Mucosa of gallbladder (tissue), 1 donor: ENCODE measurements at regions not wholly inside any gene's neighbourhood (a gene's known extent, or its start where the extent isn't known, plus 50 kb on each side); places are given as distances from the start of the nearest gene placed in this dataset.
"Not testable (repeated sequence)": the region's sequence is repeated elsewhere in the genome, so short reads cannot be mapped to it uniquely, and the experiment has no call there.

Experiments used
- DNase-seq: peaks from one replicate; pipeline ENCODE4 v3.0.0-alpha.2; 2020; ENCODE audit warnings: low spot score
- donor health status: DM: no; HTN: no; CAD: no.

DNA sequence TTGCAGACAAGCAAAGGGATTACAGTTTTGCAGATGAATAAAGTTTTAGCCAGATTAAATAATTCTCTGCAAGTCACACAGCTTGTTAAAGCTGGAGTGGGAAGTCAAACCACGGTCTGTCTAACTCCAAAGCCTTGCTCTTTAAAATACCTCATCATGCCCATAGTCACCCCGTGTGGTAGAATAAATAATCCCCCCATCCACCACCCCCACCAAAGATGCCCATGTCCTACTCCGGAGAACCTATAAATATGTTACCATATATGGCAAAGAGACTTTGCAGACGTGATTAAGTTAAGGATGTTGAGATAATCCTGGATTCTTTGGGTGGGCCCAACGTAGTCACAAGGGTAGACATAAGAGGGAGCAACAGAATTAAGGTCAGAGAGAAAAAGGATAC is 118.7 kb downstream of the BEND2 start:
- no peak for DNase-seq

DNA sequence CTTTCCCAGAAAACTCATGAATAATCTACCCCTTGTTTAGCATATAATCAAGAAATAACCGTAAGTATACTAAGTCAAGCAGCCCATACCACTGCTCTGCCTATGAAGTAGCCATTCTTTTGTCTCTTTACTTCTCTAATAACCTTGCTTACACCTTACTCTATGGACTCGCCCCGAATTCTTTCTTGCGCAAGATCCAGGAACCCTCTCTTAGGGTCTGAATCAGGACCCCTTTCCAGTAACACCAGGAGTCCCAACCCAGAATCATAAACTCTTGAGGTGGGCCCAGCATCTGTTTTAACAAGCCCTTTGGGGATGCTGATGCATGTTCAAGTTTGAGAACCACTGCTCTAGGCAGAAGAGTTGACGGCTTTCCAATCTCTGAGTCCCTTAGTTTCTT is 119.6 kb downstream of the BEND2 start:
- DNase-seq: no peak

DNA sequence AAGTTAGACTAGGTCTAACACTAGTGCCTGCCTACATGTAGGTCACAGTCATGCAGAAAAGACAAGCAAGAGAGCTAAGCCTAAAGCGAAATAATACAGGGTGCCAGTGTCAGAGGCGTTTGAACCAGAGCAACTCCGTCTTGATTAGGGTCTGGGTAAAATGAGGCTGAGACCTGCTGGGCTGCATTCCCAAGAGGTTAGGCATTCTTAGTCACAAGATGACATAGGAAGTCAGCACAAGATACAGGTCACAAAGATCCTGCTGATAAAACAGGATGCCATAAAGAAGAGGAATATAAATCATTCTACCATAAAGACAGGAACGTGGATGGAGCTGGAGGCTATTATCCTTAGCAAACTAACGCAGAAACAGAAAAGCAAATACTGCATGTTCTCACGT is 120.9 kb downstream of the BEND2 start:
- no peak for DNase-seq

DNA sequence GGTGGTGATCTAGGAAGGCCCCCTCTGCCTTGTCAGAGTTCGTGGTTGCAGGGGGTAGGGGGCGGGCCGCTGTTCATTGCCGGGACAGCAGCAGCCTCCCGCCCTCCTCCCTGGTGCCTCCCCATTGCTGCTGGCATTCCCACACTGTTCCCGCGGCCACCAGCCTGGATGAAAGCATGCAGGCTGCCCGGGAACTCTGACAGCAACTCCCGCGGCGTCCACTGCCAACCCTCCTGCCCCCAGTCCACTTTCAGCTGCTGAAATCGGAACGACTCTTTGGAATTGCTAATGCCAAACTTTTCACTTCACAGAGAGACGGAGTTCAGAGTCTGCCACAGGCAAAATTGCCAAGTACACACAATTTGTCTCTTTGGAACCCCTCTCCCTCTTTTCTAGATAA is 121.9 kb downstream of the BEND2 start:
- DNase-seq: no peak

DNA sequence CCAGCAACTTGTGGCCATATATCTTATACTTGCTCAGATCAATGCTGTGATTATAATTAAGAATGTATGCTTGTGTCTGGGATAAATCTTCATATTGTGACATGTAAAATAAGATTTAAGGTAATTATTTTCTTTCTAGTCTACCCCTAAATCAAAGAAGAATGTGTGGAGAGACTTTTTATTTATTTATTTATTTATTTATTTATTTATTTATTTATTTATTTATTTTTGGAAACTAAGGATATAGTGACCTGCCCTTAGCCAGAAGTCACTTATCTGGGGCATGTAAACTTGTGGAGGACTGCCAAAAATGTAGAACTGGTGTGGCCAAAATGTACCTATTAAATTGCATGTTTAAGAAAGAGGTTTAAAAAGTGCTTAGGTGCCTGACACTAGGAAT is 144.3 kb downstream of the BEND2 start:
- no peak for DNase-seq

DNA sequence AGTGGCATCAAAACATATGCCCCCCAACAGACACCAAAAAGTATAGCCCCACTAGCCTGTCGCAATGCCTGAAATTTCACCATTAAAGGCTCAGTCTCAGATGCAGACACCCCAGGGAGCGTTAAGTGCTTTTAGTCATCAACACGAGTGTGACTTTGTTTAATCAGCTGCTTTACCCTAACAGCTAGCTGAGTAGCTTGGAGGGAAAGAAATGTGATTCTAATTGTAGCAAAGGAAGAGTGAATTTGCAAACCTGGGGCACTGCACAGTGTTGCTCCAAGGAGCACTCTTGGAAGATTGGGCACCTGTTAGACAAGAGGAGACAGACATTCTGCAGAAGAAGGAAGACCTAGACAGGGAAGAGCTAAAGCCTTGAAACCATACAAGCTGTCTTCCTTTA is 145.1 kb downstream of the BEND2 start:
- no peak for DNase-seq

DNA sequence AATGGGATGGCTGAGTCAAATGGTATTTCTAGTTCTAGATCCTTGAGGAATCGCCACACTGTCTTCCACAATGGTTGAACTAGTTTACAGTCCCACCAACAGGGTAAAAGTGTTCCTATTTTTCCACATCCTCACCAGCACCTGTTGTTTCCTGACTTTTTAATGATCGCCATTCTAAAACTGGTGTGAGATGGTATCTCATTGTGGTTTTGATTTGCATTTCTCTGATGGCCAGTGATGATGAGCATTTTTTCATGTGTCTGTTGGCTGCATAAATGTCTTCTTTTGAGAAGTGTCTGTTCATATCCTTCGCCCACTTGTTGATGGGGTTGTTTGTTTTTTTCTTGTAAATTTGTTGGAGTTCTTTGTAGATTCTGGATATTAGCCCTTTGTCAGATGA is 152.6 kb downstream of the BEND2 start:
- not testable (repeated sequence) for DNase-seq

DNA sequence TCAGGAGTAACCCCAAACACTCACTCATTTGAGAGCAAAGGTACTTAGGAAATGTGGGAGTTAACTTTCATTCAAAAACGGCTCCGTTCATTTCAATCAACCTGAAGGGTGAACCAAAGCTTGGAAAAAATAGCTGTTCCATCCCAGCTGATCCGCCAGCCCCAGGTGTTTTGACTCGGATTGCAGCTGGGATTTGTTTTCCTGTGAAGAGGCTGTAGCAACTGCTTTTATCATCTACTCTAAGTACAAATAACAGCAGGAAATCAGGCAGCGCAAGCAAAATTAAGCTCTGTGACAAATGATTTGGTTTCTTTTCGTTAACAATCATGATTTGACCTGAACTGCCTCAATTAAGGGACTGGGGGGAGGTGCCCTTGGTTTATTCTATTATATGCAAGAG is 154.7 kb downstream of the BEND2 start:
- DNase-seq: no peak

DNA sequence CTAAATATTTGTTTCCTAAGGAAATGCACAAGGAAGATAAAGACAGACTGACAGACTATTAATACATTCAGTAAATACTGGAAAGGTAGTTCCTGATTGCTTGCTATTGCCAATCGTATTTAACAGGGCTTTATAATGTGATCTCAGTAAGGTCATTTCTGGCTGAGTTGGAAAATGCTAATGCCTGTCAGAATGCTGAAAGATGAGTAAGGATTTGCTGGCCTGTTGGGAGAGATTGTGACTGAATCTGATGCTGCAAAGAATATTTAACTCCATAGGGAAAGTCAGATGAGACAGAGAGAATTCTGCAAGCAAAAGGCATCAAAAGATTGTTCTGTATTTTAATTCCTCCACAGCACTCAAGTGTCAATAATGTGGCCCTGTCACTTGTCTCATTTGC is 169.0 kb downstream of the BEND2 start:
- no peak for DNase-seq

DNA sequence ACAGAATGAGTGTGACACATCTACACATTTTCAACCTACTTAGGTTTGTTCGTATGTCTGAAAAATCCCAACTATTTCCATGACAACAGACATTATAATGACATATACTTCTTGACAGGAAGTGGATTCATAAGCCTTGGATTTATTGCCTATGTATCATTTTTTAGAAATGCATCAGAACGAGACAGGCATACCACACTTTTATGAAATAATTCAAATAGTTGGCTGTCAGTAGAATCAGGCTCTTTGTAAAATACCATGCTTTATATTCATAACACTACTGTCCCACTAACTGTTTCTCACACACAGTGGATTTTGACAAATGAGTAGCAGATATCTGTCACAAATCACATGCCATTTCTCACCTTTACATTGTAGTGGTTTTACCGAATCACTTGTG is 173.2 kb downstream of the BEND2 start:
- DNase-seq: no peak

DNA sequence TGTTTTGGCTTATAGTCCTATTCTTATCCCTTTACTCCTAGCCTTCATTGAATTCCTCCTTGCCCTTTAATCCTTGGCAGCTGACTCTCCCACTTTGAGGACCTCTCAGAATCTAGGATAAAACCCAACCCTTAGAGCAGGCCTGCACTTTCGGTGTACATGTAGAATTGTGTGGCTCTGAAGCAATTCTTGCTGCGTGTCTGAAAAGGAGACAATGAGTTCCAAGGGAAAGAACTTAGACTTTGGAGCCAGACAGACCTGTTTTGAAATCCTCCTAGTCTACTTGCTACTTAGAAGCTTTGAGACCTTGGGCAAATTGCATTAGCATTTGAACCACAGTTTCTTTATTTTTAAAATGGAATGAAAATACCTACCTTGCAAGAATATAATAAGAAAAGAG is 175.2 kb downstream of the BEND2 start:
- no peak for DNase-seq

DNA sequence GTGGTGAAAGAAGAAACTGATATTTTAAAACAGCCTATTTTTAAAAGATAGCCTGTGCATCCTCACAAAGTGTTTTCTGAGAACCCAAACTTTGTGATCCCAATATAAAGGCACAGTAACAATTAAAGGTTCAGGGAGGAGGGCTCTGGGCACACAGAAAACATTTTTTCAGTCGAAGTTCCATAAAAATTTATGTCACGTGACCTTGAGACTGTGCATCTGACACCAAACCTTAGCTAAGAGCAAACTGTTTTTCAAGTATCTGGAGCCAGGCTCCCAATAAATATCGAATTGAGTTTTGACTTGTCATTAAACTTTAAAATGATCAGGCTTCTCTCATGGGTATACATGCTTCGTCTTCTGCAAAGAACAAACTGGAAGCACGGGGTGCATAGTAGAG is 177.9 kb downstream of the BEND2 start:
- DNase-seq: no peak

DNA sequence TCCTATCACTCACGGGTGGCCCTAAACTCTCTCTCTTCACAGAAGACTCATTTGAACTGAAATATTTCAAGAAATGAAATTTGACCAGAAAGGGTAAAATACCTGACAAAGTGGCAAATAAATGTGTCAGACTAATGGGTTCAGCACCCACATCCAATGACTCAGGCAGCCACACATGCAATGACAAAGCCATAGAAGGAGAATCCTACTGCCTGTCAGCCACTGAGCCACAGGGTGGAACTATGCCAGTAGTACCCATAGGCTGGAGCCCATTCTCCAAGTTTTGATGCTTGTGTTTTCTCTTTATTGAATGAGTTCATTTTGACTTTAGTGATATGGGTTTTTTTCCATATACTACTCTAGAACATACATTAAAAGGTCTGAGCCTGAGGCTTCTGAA is 179.0 kb downstream of the BEND2 start:
- DNase-seq: no peak

DNA sequence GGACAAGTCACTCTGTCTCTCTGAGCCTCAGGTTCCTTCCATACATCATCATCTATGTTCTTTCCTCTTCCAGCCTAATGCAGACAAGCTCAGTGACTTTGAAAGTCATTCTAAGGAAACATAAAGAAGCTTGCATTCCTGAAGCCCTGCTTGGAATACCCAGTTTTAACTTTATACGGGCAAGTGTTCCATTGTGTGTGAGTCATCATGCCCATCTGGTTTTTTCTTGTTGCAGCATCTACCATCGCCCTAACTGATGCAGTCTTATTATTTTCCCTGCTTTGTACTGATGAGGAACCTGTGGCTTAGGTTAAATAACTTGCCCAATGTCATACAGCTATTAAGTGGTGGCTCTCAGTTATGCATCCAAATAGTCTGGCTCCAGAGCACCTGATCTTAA is 177.9 kb upstream of the RAI2 start:
- DNase-seq: no peak

DNA sequence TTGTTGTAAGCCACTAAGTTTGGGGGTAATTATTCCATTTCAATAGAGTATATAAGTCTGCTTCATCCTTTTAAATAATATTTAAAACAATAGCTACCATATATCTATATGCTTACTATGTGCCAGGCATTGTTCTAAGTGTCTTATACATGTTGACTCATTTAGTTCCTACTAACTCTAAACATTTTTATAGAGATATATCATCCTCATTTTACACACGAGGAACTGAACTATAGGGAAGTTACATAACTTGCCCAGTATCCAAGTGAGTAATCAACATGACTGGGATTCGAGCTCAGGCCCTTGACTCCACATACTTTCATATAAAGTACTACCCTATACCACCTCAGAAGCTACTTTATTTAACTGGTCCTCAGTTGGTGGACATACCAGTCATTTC is 175.3 kb upstream of the RAI2 start:
- DNase-seq: no peak

DNA sequence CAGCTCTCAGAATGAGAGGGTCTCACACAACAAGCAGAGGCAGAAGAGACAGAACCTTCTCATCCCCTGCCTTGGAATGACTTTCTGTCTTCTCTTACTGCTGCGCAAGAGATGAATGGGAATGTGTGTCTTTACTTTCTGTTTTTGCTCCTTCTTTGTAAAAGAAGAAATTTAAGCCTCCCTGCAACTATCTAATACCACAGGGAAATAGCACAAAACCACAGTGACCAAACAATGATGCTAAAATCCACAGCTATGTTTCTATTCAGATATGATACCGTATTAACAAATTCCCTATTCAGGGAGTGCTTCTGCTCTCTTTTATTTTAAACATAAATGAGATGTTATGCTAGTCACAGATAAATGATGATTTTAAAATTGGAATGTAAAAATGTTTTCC is 173.8 kb upstream of the RAI2 start:
- DNase-seq: no peak

DNA sequence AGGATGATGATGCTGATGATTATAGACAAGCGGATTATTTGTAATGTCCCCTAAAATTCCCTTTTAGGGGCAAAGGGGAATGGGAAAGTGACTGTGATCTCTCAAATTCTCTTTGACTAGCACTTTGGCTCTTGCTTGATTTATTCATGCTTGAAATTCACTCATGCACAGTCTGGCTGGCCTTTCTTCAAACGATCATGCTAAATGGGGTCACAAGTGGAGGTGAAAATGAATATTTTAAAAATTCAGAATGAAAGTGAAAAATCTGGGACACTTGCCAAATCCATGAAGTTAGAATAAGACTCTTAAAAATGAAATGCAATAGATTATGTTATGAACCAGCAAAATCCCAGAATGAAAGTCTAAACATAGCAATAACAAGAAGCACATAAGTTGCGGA is 173.4 kb upstream of the RAI2 start:
- DNase-seq: no peak

DNA sequence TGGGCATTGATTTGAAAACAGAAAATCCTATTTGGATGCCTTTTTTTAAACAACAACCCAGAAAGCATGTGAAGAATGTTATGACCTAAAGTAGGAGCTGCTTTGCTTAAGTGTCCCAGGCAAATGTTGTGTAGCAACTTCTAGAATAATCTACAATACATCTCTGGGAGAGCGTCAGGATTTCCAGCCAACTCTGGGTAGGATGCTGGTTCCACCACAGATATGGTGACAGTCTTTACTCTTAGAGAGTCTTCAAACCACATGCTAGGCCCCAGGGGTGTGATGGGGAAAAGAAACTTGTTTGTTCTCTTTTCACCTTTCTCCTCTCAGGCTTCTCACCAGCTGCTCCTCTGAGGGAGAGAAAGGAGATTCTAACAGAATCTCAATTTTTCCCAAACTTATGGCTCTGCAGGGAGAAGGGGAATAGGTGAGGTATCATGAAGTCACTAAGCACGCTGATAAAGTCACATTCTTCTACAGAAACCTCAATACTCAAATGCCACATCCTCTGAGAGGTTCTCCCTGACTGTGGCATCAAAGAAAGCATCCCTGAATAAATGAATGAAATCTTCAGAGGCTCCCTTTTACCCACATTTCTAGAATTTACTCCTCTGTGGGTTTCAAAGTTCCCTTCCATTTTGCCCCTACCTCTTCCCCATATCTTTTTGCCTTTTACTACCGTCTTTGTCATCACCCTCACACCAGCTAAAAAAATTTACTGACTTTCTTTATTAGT is 171.6 kb upstream of the RAI2 start:
- no peak for DNase-seq

DNA sequence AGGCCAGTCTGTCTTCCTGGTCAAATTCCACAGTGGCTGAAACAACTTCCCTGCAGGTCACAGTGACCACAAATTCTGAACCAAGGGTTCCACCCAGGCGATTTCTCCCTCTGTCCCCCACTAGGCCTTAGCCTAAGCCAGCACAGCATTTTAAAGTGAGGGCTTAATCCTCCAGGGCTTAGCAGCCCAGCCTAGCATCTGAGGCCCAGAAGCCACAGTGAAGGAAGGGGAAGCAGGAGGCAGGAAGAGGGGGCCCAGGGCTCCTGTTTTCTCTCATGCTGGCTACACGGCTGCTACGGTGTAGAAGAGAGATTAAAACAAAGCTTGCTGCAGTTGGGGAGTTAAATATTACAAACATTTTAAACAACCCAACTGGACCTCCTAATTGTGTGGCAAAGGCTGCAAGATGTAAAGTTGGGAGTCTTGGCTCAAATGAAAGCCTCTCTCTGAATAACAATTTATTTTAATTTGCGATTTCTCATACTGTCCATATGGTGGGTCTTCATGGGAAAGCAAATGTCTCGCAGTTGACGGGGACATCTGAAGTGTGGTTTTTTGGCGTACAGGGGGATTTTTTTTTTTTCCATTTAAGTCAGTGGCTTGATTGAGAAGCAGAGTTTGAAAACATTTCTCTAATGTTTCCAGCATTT is 170.8 kb upstream of the RAI2 start:
- DNase-seq: no peak

DNA sequence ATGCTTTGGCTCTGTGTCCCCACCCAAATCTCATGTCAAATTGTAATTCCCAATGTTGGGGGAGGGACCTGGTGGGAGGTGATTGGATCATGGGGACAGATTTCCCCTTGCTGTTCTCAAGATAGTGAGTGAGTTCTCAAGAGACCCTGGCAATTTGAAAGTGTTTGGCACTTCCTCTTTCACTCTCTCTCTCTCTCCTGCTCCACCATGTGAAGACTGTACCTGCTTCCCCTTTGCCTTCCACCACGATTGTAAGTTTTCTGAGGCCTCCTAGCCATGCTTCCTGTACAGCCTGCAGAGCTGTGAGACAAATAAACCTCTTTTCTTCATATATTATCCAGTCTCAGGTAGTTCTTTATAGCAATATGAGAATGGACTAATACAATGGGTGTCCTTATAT is 169.6 kb upstream of the RAI2 start:
- DNase-seq: not testable (repeated sequence)

DNA sequence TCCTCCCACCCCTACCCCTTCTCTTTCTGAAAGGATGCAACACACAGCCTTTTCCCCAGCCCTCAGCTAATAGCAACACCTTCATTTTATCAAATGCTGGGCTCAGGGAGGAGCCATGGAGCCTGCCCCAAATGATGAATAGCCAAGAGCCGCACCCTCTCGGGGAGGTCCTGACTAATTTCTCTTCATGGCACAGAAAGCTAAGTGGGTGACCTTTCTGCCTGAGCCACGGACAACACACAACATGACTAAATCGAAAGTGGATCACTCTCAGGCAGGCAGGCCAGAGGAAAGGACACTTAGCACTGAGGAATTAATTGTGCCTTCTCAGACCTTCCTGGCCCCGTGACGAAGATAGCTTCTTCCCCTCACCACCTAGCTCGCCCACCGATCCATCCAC is 165.1 kb upstream of the RAI2 start:
- no peak for DNase-seq

DNA sequence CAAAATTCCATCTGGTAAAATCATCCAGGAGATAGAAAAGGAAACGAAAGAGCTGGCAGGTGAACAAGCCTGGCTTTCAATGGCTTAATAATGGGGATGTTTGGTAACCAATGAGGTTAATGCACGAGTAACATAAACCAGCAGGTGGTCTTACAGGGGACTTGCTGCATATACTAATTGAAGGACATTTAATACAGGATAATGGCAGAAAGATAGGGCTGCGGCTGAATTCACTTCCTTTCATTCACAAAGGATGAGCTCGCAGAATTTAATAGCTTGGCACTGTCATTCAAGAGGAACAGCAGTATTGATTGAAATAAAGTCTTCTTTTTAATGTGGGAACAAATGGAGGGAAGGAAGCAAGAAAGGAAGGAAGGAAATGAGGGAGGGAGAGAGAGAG is 156.3 kb upstream of the RAI2 start:
- no peak for DNase-seq

DNA sequence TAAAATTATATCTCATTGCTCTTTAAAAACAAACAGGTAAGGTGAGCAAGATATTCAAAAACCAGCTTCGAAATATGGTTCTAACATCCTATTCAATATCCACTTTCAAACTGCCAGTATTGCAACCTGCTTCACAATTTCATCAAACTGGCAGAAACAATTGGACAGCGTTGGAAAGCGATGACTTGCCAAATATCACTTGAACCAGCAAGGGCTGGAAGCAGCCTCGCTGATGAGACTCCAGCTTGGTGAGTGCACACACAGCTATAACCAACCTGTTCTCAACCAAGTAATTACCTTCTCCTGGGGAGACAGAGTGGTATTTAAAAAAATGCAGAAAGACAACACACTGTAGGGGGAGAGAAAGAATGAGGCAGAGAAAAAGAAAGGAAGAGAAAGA is 155.8 kb upstream of the RAI2 start:
- no peak for DNase-seq

DNA sequence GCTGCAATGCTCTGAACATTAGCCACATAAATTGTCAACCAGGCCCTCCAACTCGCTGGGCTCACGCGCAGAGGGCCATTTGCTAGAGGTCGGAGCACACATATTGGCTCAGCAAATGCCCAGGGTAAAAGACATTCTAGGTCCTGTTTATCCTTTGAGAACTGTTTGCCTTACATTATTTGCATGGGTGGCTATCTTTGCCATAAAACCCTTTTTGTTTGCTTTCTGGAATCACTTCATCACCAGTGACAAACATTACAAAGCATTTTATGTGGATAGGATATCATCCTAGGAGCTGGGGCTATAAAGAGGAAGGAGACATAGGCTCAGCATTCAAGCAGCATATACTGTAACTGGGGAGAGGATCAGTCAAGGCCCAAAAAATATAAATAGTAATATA is 149.2 kb upstream of the RAI2 start:
- DNase-seq: no peak
